ENCODE measurements at regions not wholly inside any gene's neighbourhood (a gene's known extent, or its start where the extent isn't known, plus 50 kb on each side); places are given as distances from the start of the nearest gene placed in this dataset.
"Not testable (repeated sequence)": the region's sequence is repeated elsewhere in the genome, so short reads cannot be mapped to it uniquely, and the experiment has no call there.

GRCh38 chr12:105423237-105423636 is 92.7 kb downstream of the C12orf75 start:
- DNase-seq (ENCODE audit: low read depth) = no peak

- no peak for DNase-seq (ENCODE audit: low read depth)
Observed at GRCh38 chr12:105423921-105424320, 93.4 kb downstream of the C12orf75 start.

GRCh38 chr12:105425254-105426174 is 95.0 kb downstream of the C12orf75 start:
- no peak for DNase-seq (ENCODE audit: low read depth)

- DNase-seq (ENCODE audit: low read depth) = no peak
Observed at GRCh38 chr12:105426766-105427165, 96.3 kb downstream of the C12orf75 start.

GRCh38 chr12:105427883-105428282 is 97.4 kb downstream of the C12orf75 start:
- no peak for DNase-seq (ENCODE audit: low read depth)

GRCh38 chr12:105428793-105429395 is 98.4 kb downstream of the C12orf75 start:
- no peak for DNase-seq (ENCODE audit: low read depth)

- DNase-seq (ENCODE audit: low read depth) = no peak
Observed at GRCh38 chr12:105429511-105429910, 99.0 kb downstream of the C12orf75 start.

- DNase-seq (ENCODE audit: low read depth) = no peak
Observed at GRCh38 chr12:105431537-105432100, 101.1 kb downstream of the C12orf75 start.

GRCh38 chr12:105433804-105434203 is 103.3 kb downstream of the C12orf75 start:
- DNase-seq (ENCODE audit: low read depth) = no peak

GRCh38 chr12:105436636-105437035 is 106.1 kb downstream of the C12orf75 start:
- no peak for DNase-seq (ENCODE audit: low read depth)

- no peak for DNase-seq (ENCODE audit: low read depth)
Observed at GRCh38 chr12:105440037-105440664, 109.7 kb downstream of the C12orf75 start.

- no peak for DNase-seq (ENCODE audit: low read depth)
Observed at GRCh38 chr12:105443802-105444652, 113.5 kb downstream of the C12orf75 start.

- DNase-seq (ENCODE audit: low read depth) = no peak
Observed at GRCh38 chr12:105444653-105445102, 114.2 kb downstream of the C12orf75 start.

GRCh38 chr12:105445249-105445648 is 114.8 kb downstream of the C12orf75 start:
- no peak for DNase-seq (ENCODE audit: low read depth)

GRCh38 chr12:105445649-105446048 is 115.2 kb downstream of the C12orf75 start:
- DNase-seq (ENCODE audit: low read depth) = no peak

- DNase-seq (ENCODE audit: low read depth) = not testable (repeated sequence)
Observed at GRCh38 chr12:105446460-105446859, 116.0 kb downstream of the C12orf75 start.

- no peak for DNase-seq (ENCODE audit: low read depth)
Observed at GRCh38 chr12:105449431-105449830, 118.9 kb downstream of the C12orf75 start.

- no peak for DNase-seq (ENCODE audit: low read depth)
Observed at GRCh38 chr12:105451211-105451610, 120.7 kb downstream of the C12orf75 start.

- DNase-seq (ENCODE audit: low read depth) = no peak
Observed at GRCh38 chr12:105451798-105452197, 121.3 kb downstream of the C12orf75 start.

- no peak for DNase-seq (ENCODE audit: low read depth)
Observed at GRCh38 chr12:105453316-105453715, 122.8 kb downstream of the C12orf75 start.

GRCh38 chr12:105454688-105455087 is 124.2 kb downstream of the C12orf75 start:
- DNase-seq (ENCODE audit: low read depth) = no peak

- no peak for DNase-seq (ENCODE audit: low read depth)
Observed at GRCh38 chr12:105455261-105455660, 124.8 kb downstream of the C12orf75 start.

Data from fibroblast of the conjunctiva (primary cell).